GM23248 (cell line): ENCODE measurements at regions not wholly inside any gene's neighbourhood (a gene's known extent, or its start where the extent isn't known, plus 50 kb on each side); places are given as distances from the start of the nearest gene placed in this dataset.

ENCODE experiments used
- DNase-seq: peaks from one replicate; pipeline ENCODE4 v3.0.0-alpha.2; 2015
- H2AFZ ChIP-seq: fragments of 200-600 bp; sonication (generic); 2 replicates; pipeline ENCODE4 v1.6.1; 2016; ENCODE audit warnings: antibody characterized with exemption
- H3F3A ChIP-seq: fragments of 200-600 bp; sonication (generic); 2 replicates; pipeline ENCODE4 v1.6.1; 2016; ENCODE audit warnings: mild to moderate bottlenecking, antibody characterized with exemption, mixed run types; ENCODE audit not compliant: insufficient read depth
- H3K27ac ChIP-seq: fragments of 200-600 bp; sonication (generic); 2 replicates; pipeline ENCODE4 v1.5.1; 2016; ENCODE audit warnings: mild to moderate bottlenecking
- H3K27me3 ChIP-seq: fragments of 200-600 bp; sonication (generic); replicated peaks from 2 replicates; pipeline ENCODE4 v1.6.1; 2016; ENCODE audit warnings: mild to moderate bottlenecking; ENCODE audit not compliant: insufficient read depth
- H3K36me3 ChIP-seq: fragments of 200-600 bp; sonication (generic); 2 replicates; pipeline ENCODE4 v1.6.1; 2016; ENCODE audit warnings: low read depth, mild to moderate bottlenecking
- H3K4me1 ChIP-seq: fragments of 200-600 bp; sonication (generic); 2 replicates; pipeline ENCODE4 v1.6.1; 2016; ENCODE audit warnings: mild to moderate bottlenecking; ENCODE audit not compliant: insufficient read depth
- H3K4me2 ChIP-seq: fragments of 200-600 bp; sonication (generic); one replicate; pipeline ENCODE4 v1.6.1; 2016; ENCODE audit warnings: mild to moderate bottlenecking; ENCODE audit not compliant: unreplicated experiment
- H3K4me3 ChIP-seq: fragments of 200-600 bp; sonication (generic); 2 replicates; pipeline ENCODE4 v1.5.1; 2016; ENCODE audit warnings: mild to moderate bottlenecking
- H3K79me2 ChIP-seq: fragments of 200-600 bp; sonication (generic); 2 replicates; pipeline ENCODE4 v1.6.1; 2016; ENCODE audit warnings: mild to moderate bottlenecking; ENCODE audit not compliant: insufficient read depth
- H3K9ac ChIP-seq: fragments of 200-600 bp; sonication (generic); 2 replicates; pipeline ENCODE4 v1.6.1; 2016; ENCODE audit warnings: mild to moderate bottlenecking
- H3K9me2 ChIP-seq: fragments of 200-600 bp; sonication (generic); 2 replicates; pipeline ENCODE4 v1.6.1; 2016; ENCODE audit warnings: mixed run types, mild to moderate bottlenecking, moderate library complexity; ENCODE audit not compliant: insufficient read depth
- H3K9me3 ChIP-seq: fragments of 200-600 bp; sonication (generic); one replicate; pipeline ENCODE4 v1.6.1; 2017; ENCODE audit warnings: low read depth
- H4K20me1 ChIP-seq: fragments of 200-600 bp; sonication (generic); 2 replicates; pipeline ENCODE4 v1.6.0; 2016; ENCODE audit not compliant: insufficient read depth
- EZH2 ChIP-seq: fragments of 200-600 bp; sonication (generic); IDR thresholded peaks from 2 replicates; pipeline ENCODE4 v1.6.1; 2018; ENCODE audit warnings: antibody characterized with exemption, mild to moderate bottlenecking; ENCODE audit not compliant: insufficient read depth, poor library complexity, severe bottlenecking
- EZH2phosphoT487 ChIP-seq: fragments of 200-600 bp; sonication (generic); IDR thresholded peaks from 2 replicates; pipeline ENCODE4 v1.6.1; 2018; ENCODE audit warnings: antibody characterized with exemption, moderate library complexity, mild to moderate bottlenecking, low read depth; ENCODE audit not compliant: insufficient read depth
- WGBS, 2 experiments: methylation state at CpG; one replicate each; pipeline ENCODE4 v1.1.6; 2015 to 2017; ENCODE audit warnings: low lambda C conversion rate in 2 of 2, low coverage in 1 of 2; ENCODE audit errors: missing lambda C conversion rate in 2 of 2; 5-methylcytosine and 5-hydroxymethylcytosine counted together
- in situ Hi-C: fragments of 300-500 bp; cut with MboI; formaldehyde crosslinking; loops from 2 replicates; pipeline ENCODE4 v1.15.0; 2020

DNA sequence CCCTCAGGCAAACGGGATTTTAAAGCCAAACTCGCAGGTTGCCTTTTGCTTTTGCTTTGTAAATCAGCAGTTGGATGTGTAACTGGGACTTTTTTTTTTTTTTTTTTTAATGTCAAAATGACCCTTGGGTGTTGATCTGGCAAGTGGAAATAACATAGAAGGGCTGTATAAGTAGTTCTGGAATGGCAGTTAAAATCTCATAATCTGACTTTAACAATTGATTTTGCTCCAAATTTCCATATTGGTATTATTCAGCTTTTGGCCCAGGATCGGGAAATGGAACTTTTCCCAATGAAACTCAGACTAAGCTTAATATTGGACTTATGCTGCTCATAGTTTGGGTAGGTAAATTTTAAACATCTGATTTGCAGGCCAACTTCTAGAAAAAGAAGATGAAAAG, 346.8 kb upstream of the NUDT12 start:
- Histone ChIP-seq H3K4me1 (no peaks in the 10 kb centered on the region), H3K4me2 (no peak overlapping the region), H3K4me3 (no peak overlapping the region), H3K9me3 (no peaks in the 10 kb centered on the region), H3K79me2 (no peaks in the 10 kb centered on the region), H4K20me1 (no peaks in the 10 kb centered on the region), H3K9me2 (no peaks in the 10 kb centered on the region), H3K9ac (no peak overlapping the region), H3K27me3 (no peaks in the 10 kb centered on the region), H3K36me3 (no peaks in the 10 kb centered on the region), H3K27ac (no peak overlapping the region), H2AFZ (no peak overlapping the region), H3F3A (no peaks in the 10 kb centered on the region)
- WGBS, 2 experiments, result 9 to 10% methylated on average over 3 of the region's 3 CpGs
- TF ChIP-seq EZH2 (no peak), EZH2phosphoT487 (no peak)
- in situ Hi-C loops, result no loop called here
- DNase-seq, result no peak

DNA sequence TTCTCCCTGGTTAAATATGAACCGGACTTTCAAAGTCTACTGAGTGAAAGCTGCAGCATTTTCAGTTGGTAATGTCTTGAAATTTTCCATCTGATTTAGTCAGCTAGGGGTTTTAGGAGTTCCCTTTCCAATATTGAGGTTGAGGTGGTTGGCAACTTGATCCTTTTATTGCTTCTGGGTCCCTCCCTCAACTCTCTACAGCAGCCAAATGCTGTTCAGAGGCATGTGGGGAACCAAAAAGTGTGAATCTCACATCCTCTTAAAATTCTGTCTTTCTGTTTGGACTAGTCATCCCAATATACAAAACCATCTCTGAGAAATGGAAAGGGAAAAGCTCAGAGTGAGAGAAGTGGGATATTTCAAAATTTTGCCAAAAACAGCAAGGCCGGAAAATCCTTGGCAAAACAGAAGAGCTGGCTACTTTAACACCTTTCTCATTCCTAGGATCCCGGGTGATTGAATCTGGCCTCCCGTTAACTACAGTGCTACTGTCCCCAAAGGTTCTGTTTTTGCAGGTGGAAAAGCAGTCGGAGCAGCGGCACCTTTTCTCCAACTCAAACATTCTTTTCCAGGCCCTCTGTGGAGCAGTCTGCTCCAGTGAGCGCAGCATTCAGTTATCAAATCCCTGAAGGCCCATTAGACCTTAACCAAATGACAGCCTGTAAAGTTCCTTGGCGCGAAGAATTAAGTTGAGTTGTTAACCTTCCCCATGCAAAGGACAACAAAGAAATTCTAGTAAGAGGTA, 345.9 kb upstream of the NUDT12 start:
- no peaks in the 10 kb centered on the region for H3K9me2 ChIP-seq
- H3K9me3 ChIP-seq, result no peaks in the 10 kb centered on the region
- no peak overlapping the region for H3K4me3 ChIP-seq
- DNase-seq, result no peak
- no peak overlapping the region for H3K9ac ChIP-seq
- no peaks in the 10 kb centered on the region for H3F3A ChIP-seq
- no peaks in the 10 kb centered on the region for H3K27me3 ChIP-seq
- no peak overlapping the region for H3K4me2 ChIP-seq
- H3K79me2 ChIP-seq, result no peaks in the 10 kb centered on the region
- no peak overlapping the region for H2AFZ ChIP-seq
- in situ Hi-C loops, result no loop called here
- H3K4me1 ChIP-seq, result no peaks in the 10 kb centered on the region
- no peaks in the 10 kb centered on the region for H3K36me3 ChIP-seq
- TF ChIP-seq EZH2 (no peak), EZH2phosphoT487 (no peak)
- 40 to 42% methylated on average over 9 of the region's 9 CpGs for WGBS, 2 experiments
- H4K20me1 ChIP-seq, result no peaks in the 10 kb centered on the region
- H3K27ac ChIP-seq, result no peak overlapping the region

GRCh38 chr5:103907001-103907400, 344.4 kb upstream of the NUDT12 start:
- Histone ChIP-seq H3K27me3 (no peaks in the 10 kb centered on the region), H3F3A (no peaks in the 10 kb centered on the region), H2AFZ (no peak overlapping the region), H3K4me2 (no peak overlapping the region), H3K4me1 (no peaks in the 10 kb centered on the region), H3K79me2 (no peaks in the 10 kb centered on the region), H3K36me3 (no peaks in the 10 kb centered on the region), H3K9me3 (no peaks in the 10 kb centered on the region), H4K20me1 (no peaks in the 10 kb centered on the region), H3K9ac (no peak overlapping the region), H3K27ac (no peak overlapping the region), H3K9me2 (no peaks in the 10 kb centered on the region), H3K4me3 (no peak overlapping the region)
- no peak for TF ChIP-seq EZH2phosphoT487
- no peak for TF ChIP-seq EZH2
- in situ Hi-C loops, result no loop called here
- no peak for DNase-seq
- WGBS, 2 experiments, result 0 to 2% methylated on average over 1 of the region's 1 CpG

DNA sequence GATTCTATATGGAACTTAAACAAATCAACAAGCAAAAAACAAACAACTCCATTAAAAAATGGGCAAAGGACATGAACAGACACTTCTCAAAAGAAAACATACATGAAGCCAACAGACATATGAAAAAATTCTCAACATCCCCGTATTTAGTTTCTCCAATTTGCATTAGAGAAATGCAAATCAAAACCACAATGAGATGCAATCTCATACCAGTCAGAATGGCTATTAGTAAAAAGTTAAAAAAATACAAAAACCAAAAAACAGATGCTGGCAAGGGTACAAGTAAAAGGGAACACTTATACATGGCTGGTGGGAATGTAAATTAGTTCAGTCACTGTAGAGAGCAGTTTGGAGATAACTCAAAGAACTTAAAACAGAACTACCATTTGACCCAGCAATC, 342.1 kb upstream of the NUDT12 start:
- no peak overlapping the region for H3K4me2 ChIP-seq
- no peak for DNase-seq
- WGBS, 2 experiments, result 11 to 12% methylated on average over 1 of the region's 1 CpG
- no peak overlapping the region for H2AFZ ChIP-seq
- H4K20me1 ChIP-seq, result no peaks in the 10 kb centered on the region
- TF ChIP-seq EZH2, result no peak
- TF ChIP-seq EZH2phosphoT487, result no peak
- H3K27me3 ChIP-seq, result no peaks in the 10 kb centered on the region
- no peaks in the 10 kb centered on the region for H3F3A ChIP-seq
- no peaks in the 10 kb centered on the region for H3K9me3 ChIP-seq
- H3K27ac ChIP-seq, result no peak overlapping the region
- H3K36me3 ChIP-seq, result no peaks in the 10 kb centered on the region
- H3K4me1 ChIP-seq, result no peaks in the 10 kb centered on the region
- in situ Hi-C loops, result no loop called here
- no peaks in the 10 kb centered on the region for H3K79me2 ChIP-seq
- no peak overlapping the region for H3K9ac ChIP-seq
- H3K9me2 ChIP-seq, result no peaks in the 10 kb centered on the region
- H3K4me3 ChIP-seq, result no peak overlapping the region

- in situ Hi-C loops, result no loop called here
- H3K4me3 ChIP-seq, result no peak overlapping the region
- H3K9me3 ChIP-seq, result no peaks in the 10 kb centered on the region
- no peaks in the 10 kb centered on the region for H4K20me1 ChIP-seq
- H3K4me1 ChIP-seq, result no peaks in the 10 kb centered on the region
- H3F3A ChIP-seq, result no peaks in the 10 kb centered on the region
- H3K9me2 ChIP-seq, result no peaks in the 10 kb centered on the region
- no peak overlapping the region for H3K4me2 ChIP-seq
- DNase-seq, result no peak
- no peak overlapping the region for H2AFZ ChIP-seq
- H3K79me2 ChIP-seq, result no peaks in the 10 kb centered on the region
- TF ChIP-seq EZH2, result no peak
- H3K36me3 ChIP-seq, result no peaks in the 10 kb centered on the region
- H3K27ac ChIP-seq, result no peak overlapping the region
- H3K27me3 ChIP-seq, result no peaks in the 10 kb centered on the region
- no peak overlapping the region for H3K9ac ChIP-seq
- WGBS, 2 experiments, result 12% methylated on average over 3 of the region's 3 CpGs
Measured at GRCh38 chr5:103902893-103903292, 340.3 kb upstream of the NUDT12 start.
